OCI-LY3 (cell line): ENCODE measurements at regions not wholly inside any gene's neighbourhood (a gene's known extent, or its start where the extent isn't known, plus 50 kb on each side); places are given as distances from the start of the nearest gene placed in this dataset.

Source experiments
- H2AFZ ChIP-seq: fragments of 200-600, 300-600 bp; shearing (Covaris generic); 2 replicates; pipeline ENCODE4 v1.6.0; 2014; ENCODE audit warnings: antibody characterized with exemption, low read depth, low read length
- H3K27ac ChIP-seq: fragments of 200-600, 300-600 bp; sonication (generic); 2 replicates; pipeline ENCODE4 v1.5.1; 2014; ENCODE audit warnings: mild to moderate bottlenecking, low read length, moderate library complexity, mixed read lengths
- H3K27me3 ChIP-seq: fragments of 200-600, 300-600 bp; sonication (generic); 2 replicates; pipeline ENCODE4 v1.6.1; 2014; ENCODE audit warnings: low read depth, low read length, mixed read lengths
- H3K36me3 ChIP-seq: fragments of 200-600, 300-600 bp; sonication (generic); replicated peaks from 2 replicates; pipeline ENCODE3; 2014; ENCODE audit warnings: low read depth, low read length, mixed read lengths
- H3K4me1 ChIP-seq: fragments of 300-600, 200-600 bp; sonication (generic); 2 replicates; pipeline ENCODE4 v1.6.1; 2014; ENCODE audit warnings: low read length, mixed read lengths
- H3K4me2 ChIP-seq: fragments of 200-600, 300-600 bp; sonication (generic); 2 replicates; pipeline ENCODE4 v1.6.1; 2014; ENCODE audit warnings: low read length, mixed read lengths
- H3K4me3 ChIP-seq: fragments of 300-600, 200-600 bp; sonication (generic); 2 replicates; pipeline ENCODE4 v1.5.1; 2014; ENCODE audit warnings: antibody characterized with exemption, mild to moderate bottlenecking, low read length, moderate library complexity
- H3K79me2 ChIP-seq: fragments of 300-600, 200-600 bp; shearing (Covaris generic); 2 replicates; pipeline ENCODE4 v1.6.1; 2014; ENCODE audit warnings: mild to moderate bottlenecking, low read length, mixed read lengths
- H3K9ac ChIP-seq: fragments of 300-600, 200-600 bp; shearing (Covaris generic); 2 replicates; pipeline ENCODE4 v1.6.0; 2014; ENCODE audit warnings: mild to moderate bottlenecking, low read length, moderate library complexity
- H3K9me3 ChIP-seq: fragments of 200-600, 300-600 bp; shearing (Covaris generic); 2 replicates; pipeline ENCODE4 v1.6.1; 2014; ENCODE audit warnings: low read length, mixed read lengths; ENCODE audit not compliant: insufficient read depth
- H4K20me1 ChIP-seq: fragments of 200-600, 300-600 bp; sonication (generic); 2 replicates; pipeline ENCODE4 v1.6.1; 2016; ENCODE audit warnings: low read length, mixed read lengths; ENCODE audit not compliant: insufficient read depth
- EZH2phosphoT487 ChIP-seq: fragments of 200-600 bp; shearing (Covaris generic); IDR thresholded peaks from 2 replicates; pipeline ENCODE4 v1.6.1; 2018; ENCODE audit warnings: antibody characterized with exemption, mixed run types, low read depth
- TF ChIP-seq, protein P1 (sequence below): fragments of 200-600, 300-600 bp; sonication (generic); IDR thresholded peaks from 2 replicates; pipeline ENCODE4 v1.5.1; 2014; ENCODE audit warnings: antibody characterized with exemption, low read length, low read depth

- H3K9me3 ChIP-seq = no peaks in the 10 kb centered on the region
Observed at GRCh38 chr15:70533931-70534742, 229.2 kb downstream of the UACA start.

GRCh38 chr15:70532531-70533186 lies 230.7 kb downstream of the UACA start:
- no peaks in the 10 kb centered on the region for H3K79me2 ChIP-seq
- TF ChIP-seq, protein P1, sequence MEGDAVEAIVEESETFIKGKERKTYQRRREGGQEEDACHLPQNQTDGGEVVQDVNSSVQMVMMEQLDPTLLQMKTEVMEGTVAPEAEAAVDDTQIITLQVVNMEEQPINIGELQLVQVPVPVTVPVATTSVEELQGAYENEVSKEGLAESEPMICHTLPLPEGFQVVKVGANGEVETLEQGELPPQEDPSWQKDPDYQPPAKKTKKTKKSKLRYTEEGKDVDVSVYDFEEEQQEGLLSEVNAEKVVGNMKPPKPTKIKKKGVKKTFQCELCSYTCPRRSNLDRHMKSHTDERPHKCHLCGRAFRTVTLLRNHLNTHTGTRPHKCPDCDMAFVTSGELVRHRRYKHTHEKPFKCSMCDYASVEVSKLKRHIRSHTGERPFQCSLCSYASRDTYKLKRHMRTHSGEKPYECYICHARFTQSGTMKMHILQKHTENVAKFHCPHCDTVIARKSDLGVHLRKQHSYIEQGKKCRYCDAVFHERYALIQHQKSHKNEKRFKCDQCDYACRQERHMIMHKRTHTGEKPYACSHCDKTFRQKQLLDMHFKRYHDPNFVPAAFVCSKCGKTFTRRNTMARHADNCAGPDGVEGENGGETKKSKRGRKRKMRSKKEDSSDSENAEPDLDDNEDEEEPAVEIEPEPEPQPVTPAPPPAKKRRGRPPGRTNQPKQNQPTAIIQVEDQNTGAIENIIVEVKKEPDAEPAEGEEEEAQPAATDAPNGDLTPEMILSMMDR = no peak
- no peak for TF ChIP-seq EZH2phosphoT487
- H3K27me3 ChIP-seq = peaks cover 53% of the 10 kb centered on the region
- H3K9me3 ChIP-seq = no peaks in the 10 kb centered on the region
- no peak overlapping the region for H3K4me3 ChIP-seq
- H2AFZ ChIP-seq = no peak overlapping the region
- H3K4me2 ChIP-seq = no peak overlapping the region
- no peak overlapping the region for H3K9ac ChIP-seq
- H4K20me1 ChIP-seq = no peaks in the 10 kb centered on the region
- no peaks in the 10 kb centered on the region for H3K36me3 ChIP-seq
- H3K4me1 ChIP-seq = peaks cover 8% of the 10 kb centered on the region
- no peak overlapping the region for H3K27ac ChIP-seq

More at GRCh38 chr15:70533931-70534742, 229.2 kb downstream of the UACA start:
- no peak overlapping the region for H3K27ac ChIP-seq
- no peaks in the 10 kb centered on the region for H3K4me1 ChIP-seq
- H3K9ac ChIP-seq = no peak overlapping the region
- no peak overlapping the region for H3K4me2 ChIP-seq
- H3K4me3 ChIP-seq = no peak overlapping the region
- H3K79me2 ChIP-seq = no peaks in the 10 kb centered on the region
- H3K36me3 ChIP-seq = no peaks in the 10 kb centered on the region
- no peak overlapping the region for H2AFZ ChIP-seq
- H3K27me3 ChIP-seq = peaks cover 65% of the 10 kb centered on the region
- TF ChIP-seq EZH2phosphoT487 = no peak
- TF ChIP-seq, protein P1 = no peak
- H4K20me1 ChIP-seq = no peaks in the 10 kb centered on the region

DNA sequence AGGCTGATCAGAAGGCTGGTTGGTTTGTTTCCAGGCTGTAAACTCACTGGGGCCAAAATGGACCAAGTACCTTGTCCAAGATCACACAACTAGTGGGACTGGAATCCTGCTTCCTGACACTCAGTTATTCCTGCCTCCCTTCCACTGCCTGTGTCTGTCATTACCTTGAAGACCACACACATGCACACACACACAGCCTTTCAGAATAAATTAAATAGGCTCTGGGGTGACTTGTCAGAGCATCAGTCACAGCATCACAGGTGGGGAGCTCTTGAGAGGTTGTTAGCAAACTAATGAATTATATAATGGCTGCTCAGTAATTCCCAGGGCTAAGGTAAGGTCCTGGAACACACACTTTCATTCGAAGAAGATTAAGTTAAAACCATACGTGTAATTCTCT lies 231.8 kb downstream of the UACA start:
- TF ChIP-seq EZH2phosphoT487 = no peak
- TF ChIP-seq, protein P1 = no peak
- peaks cover 49% of the 10 kb centered on the region for H3K27me3 ChIP-seq
- H2AFZ ChIP-seq = no peak overlapping the region
- H3K4me1 ChIP-seq = peaks cover 13% of the 10 kb centered on the region
- H4K20me1 ChIP-seq = no peaks in the 10 kb centered on the region
- no peak overlapping the region for H3K27ac ChIP-seq
- no peaks in the 10 kb centered on the region for H3K79me2 ChIP-seq
- no peaks in the 10 kb centered on the region for H3K9me3 ChIP-seq
- no peak overlapping the region for H3K9ac ChIP-seq
- H3K36me3 ChIP-seq = no peaks in the 10 kb centered on the region
- no peak overlapping the region for H3K4me3 ChIP-seq
- H3K4me2 ChIP-seq = no peak overlapping the region

DNA sequence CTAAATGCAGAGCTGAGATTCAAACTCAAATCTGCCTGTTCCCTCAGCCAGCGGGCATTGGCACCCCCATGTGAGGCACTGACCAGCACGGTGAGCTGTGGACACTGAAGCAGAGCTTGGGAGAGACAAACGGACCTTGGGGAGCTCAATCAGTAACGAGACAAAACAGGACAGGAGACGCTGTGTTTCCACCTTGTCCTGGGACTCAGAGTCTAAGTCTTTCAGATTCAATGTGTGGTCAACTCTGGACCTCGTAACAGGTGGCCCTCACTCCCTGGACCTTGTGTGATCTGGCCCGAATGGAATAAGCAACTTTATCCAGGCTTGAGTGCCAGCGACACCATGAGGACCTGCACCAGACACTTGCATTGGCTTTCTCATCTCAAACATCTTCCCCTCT lies 232.5 kb downstream of the UACA start:
- H3K4me3 ChIP-seq = no peak overlapping the region
- H2AFZ ChIP-seq = no peak overlapping the region
- H3K9ac ChIP-seq = no peak overlapping the region
- H3K4me1 ChIP-seq = peaks cover 19% of the 10 kb centered on the region
- no peak for TF ChIP-seq EZH2phosphoT487
- TF ChIP-seq, protein P1 = no peak
- no peak overlapping the region for H3K4me2 ChIP-seq
- no peaks in the 10 kb centered on the region for H3K9me3 ChIP-seq
- no peak overlapping the region for H3K27ac ChIP-seq
- no peaks in the 10 kb centered on the region for H3K79me2 ChIP-seq
- H3K36me3 ChIP-seq = no peaks in the 10 kb centered on the region
- H4K20me1 ChIP-seq = no peaks in the 10 kb centered on the region
- peaks cover 44% of the 10 kb centered on the region for H3K27me3 ChIP-seq
